ENCODE measurements at regions not wholly inside any gene's neighbourhood (a gene's known extent, or its start where the extent isn't known, plus 50 kb on each side); places are given as distances from the start of the nearest gene placed in this dataset.

GRCh38 chr5:68467794-68468193 is 252.2 kb downstream of the PIK3R1 start:
- DNase-seq (ENCODE audit: low read depth, low spot score) (no peak), ATAC-seq (no peak)
- Histone ChIP-seq H3K36me3 (ENCODE audit: control insufficient read depth, insufficient read depth, low read length) (no peaks in the 10 kb centered on the region), H3K4me1 (ENCODE audit: control insufficient read depth, insufficient read depth, low read length) (no peaks in the 10 kb centered on the region), H3K9me3 (ENCODE audit: control insufficient read depth, insufficient read depth, low read depth, low read length) (no peaks in the 10 kb centered on the region), H3K27me3 (ENCODE audit: control insufficient read depth, insufficient read depth, low read length) (no peaks in the 10 kb centered on the region), H3K4me3 (ENCODE audit: low read depth in 2 of 2, low read length in 2 of 2) (no peak overlapping the region), H3K27ac (ENCODE audit: low read length) (no peak overlapping the region)
- POLR2A ChIA-PET = no interaction called here
- in situ Hi-C loops (cut with HindIII; ENCODE audit: low pct_unique_long_range_greater_than_20kb, low sequenced_read_pairs) (no loop called here), intact Hi-C loops (cut with micrococcal nuclease; ENCODE audit: unreplicated experiment) (no loop called here)
- no TSS peak for BruUV-seq (replicated peaks)
- CTCF ChIA-PET = no interaction called here
- TF ChIP-seq SIN3A (IDR thresholded peaks at IDR 0.05; ENCODE audit: borderline replicate concordance, insufficient read depth, low read depth, low read length) = no peak
- TF ChIP-seq POLR2AphosphoS5 (IDR thresholded peaks at IDR 0.05; ENCODE audit: low read depth, low read length) = no peak
- TF ChIP-seq TCF7L2 (IDR thresholded peaks at IDR 0.05; ENCODE audit: low read depth, low read length) = no peak
- TF ChIP-seq REST (IDR thresholded peaks at IDR 0.05; ENCODE audit: insufficient read depth in 1 of 2, low read depth in 2 of 2, low read length in 1 of 2) = no peak
- TF ChIP-seq, protein P1, sequence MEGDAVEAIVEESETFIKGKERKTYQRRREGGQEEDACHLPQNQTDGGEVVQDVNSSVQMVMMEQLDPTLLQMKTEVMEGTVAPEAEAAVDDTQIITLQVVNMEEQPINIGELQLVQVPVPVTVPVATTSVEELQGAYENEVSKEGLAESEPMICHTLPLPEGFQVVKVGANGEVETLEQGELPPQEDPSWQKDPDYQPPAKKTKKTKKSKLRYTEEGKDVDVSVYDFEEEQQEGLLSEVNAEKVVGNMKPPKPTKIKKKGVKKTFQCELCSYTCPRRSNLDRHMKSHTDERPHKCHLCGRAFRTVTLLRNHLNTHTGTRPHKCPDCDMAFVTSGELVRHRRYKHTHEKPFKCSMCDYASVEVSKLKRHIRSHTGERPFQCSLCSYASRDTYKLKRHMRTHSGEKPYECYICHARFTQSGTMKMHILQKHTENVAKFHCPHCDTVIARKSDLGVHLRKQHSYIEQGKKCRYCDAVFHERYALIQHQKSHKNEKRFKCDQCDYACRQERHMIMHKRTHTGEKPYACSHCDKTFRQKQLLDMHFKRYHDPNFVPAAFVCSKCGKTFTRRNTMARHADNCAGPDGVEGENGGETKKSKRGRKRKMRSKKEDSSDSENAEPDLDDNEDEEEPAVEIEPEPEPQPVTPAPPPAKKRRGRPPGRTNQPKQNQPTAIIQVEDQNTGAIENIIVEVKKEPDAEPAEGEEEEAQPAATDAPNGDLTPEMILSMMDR (IDR thresholded peaks at IDR 0.05) = no peak

- ATAC-seq = no peak
- no peak for TF ChIP-seq TCF7L2 (IDR thresholded peaks at IDR 0.05; ENCODE audit: low read depth, low read length)
- ChIA-PET CTCF (no interaction called here), POLR2A (no interaction called here)
- no peak overlapping the region for H3K27ac ChIP-seq (ENCODE audit: low read length)
- in situ Hi-C loops (cut with HindIII; ENCODE audit: low pct_unique_long_range_greater_than_20kb, low sequenced_read_pairs) = no loop called here
- intact Hi-C loops (cut with micrococcal nuclease; ENCODE audit: unreplicated experiment) = no loop called here
- no peaks in the 10 kb centered on the region for H3K27me3 ChIP-seq (ENCODE audit: control insufficient read depth, insufficient read depth, low read length)
- H3K9me3 ChIP-seq (ENCODE audit: control insufficient read depth, insufficient read depth, low read depth, low read length) = no peaks in the 10 kb centered on the region
- no peak for DNase-seq (ENCODE audit: low read depth, low spot score)
- H3K4me1 ChIP-seq (ENCODE audit: control insufficient read depth, insufficient read depth, low read length) = no peaks in the 10 kb centered on the region
- no peaks in the 10 kb centered on the region for H3K36me3 ChIP-seq (ENCODE audit: control insufficient read depth, insufficient read depth, low read length)
- H3K4me3 ChIP-seq (ENCODE audit: low read depth in 2 of 2, low read length in 2 of 2) = no peak overlapping the region
- BruUV-seq (replicated peaks) = no TSS peak
Observed at GRCh38 chr5:68468322-68468721, 252.8 kb downstream of the PIK3R1 start.

DNA sequence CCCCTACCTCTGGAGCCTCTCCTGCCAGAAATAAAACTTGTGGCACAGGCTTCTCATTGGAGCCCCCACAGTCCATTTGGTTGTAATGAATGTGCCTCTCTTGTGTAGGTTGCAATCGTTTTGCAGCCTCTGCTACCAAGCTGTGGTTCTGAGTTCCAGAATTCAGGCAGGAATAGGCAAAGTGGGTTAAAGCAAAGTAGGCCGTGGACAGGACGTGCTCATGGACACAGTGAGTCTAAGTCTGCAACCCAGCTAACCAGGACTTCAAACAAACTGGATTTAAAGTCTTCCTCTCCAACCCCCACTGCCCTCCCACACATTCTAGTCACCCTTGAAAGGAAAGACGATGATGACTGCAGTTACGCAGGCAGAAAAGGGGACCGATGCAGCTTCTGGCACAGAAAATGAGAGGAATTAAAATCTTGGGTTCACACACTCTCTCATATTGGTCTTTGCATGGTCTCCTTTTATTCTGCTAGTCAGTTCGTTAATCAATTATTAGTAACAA is 260.0 kb downstream of the PIK3R1 start:
- CTCF ChIA-PET = no interaction called here
- no peaks in the 10 kb centered on the region for H3K9me3 ChIP-seq (ENCODE audit: control insufficient read depth, insufficient read depth, low read depth, low read length)
- H3K4me1 ChIP-seq (ENCODE audit: control insufficient read depth, insufficient read depth, low read length) = no peaks in the 10 kb centered on the region
- H3K4me3 ChIP-seq (ENCODE audit: low read depth in 2 of 2, low read length in 2 of 2) = no peak overlapping the region
- H3K27ac ChIP-seq (ENCODE audit: low read length) = no peak overlapping the region
- intact Hi-C loops (cut with micrococcal nuclease; ENCODE audit: unreplicated experiment) = no loop called here
- TF ChIP-seq REST (IDR thresholded peaks at IDR 0.05; ENCODE audit: insufficient read depth in 1 of 2, low read depth in 2 of 2, low read length in 1 of 2) (no peak), POLR2AphosphoS5 (IDR thresholded peaks at IDR 0.05; ENCODE audit: low read depth, low read length) (no peak), TCF7L2 (IDR thresholded peaks at IDR 0.05; ENCODE audit: low read depth, low read length) (no peak), SIN3A (IDR thresholded peaks at IDR 0.05; ENCODE audit: borderline replicate concordance, insufficient read depth, low read depth, low read length) (no peak)
- TF ChIP-seq, protein P1 (IDR thresholded peaks at IDR 0.05) = no peak
- DNase-seq (ENCODE audit: low read depth, low spot score) (no peak), ATAC-seq (no peak)
- in situ Hi-C loops (cut with HindIII; ENCODE audit: low pct_unique_long_range_greater_than_20kb, low sequenced_read_pairs) = no loop called here
- BruUV-seq (replicated peaks) = no TSS peak
- POLR2A ChIA-PET = no interaction called here
- H3K36me3 ChIP-seq (ENCODE audit: control insufficient read depth, insufficient read depth, low read length) = no peaks in the 10 kb centered on the region
- H3K27me3 ChIP-seq (ENCODE audit: control insufficient read depth, insufficient read depth, low read length) = no peaks in the 10 kb centered on the region
